SK-N-SH treated with all-trans-retinoic acid at 6 μM for 48 hours (cell line): ENCODE measurements at regions not wholly inside any gene's neighbourhood (a gene's known extent, or its start where the extent isn't known, plus 50 kb on each side); places are given as distances from the start of the nearest gene placed in this dataset.

Experiments
- ATAC-seq: fragments of 200-7000 bp; cut with Tn5 transposase; 3 replicates; pipeline ENCODE4 v1.9.1; 2020; ENCODE audit warnings: mild to moderate bottlenecking, moderate library complexity
- ARNTL ChIP-seq: fragments of 450-650 bp; formaldehyde crosslinking; IDR thresholded peaks from 2 replicates; pipeline ENCODE4 v1.5.0; 2020; ENCODE audit warnings: low read depth, mild to moderate bottlenecking, moderate library complexity, borderline replicate concordance
- BACH2 ChIP-seq: fragments of 250-450 bp; sonication (Bioruptor Pico); IDR thresholded peaks from 2 replicates; pipeline ENCODE4 v1.9.0; 2021; ENCODE audit warnings: mild to moderate bottlenecking, borderline replicate concordance
- CREB5 ChIP-seq: fragments of 250-450 bp; sonication (Bioruptor Pico); IDR thresholded peaks from 2 replicates; pipeline ENCODE4 v1.5.1; 2020; ENCODE audit warnings: low read depth, mild to moderate bottlenecking, moderate library complexity
- CSDC2 ChIP-seq: fragments of 250-450 bp; sonication (Bioruptor Pico); IDR thresholded peaks from 2 replicates; pipeline ENCODE4 v1.5.0; 2020; ENCODE audit warnings: mild to moderate bottlenecking, moderate library complexity
- GLIS3 ChIP-seq: fragments of 250-450 bp; sonication (Bioruptor Pico); IDR thresholded peaks from 2 replicates; pipeline ENCODE4 v1.5.0; 2020; ENCODE audit warnings: mild to moderate bottlenecking, moderate library complexity
- ISL1 ChIP-seq: fragments of 250-450 bp; sonication (Bioruptor Pico); IDR thresholded peaks from 2 replicates; pipeline ENCODE4 v2.1.2; 2022; ENCODE audit warnings: mild to moderate bottlenecking, moderate library complexity
- OSR1 ChIP-seq: fragments of 250-450 bp; sonication (Bioruptor Pico); IDR thresholded peaks from 2 replicates; pipeline ENCODE4 v1.8.0; 2022; ENCODE audit warnings: moderate library complexity, mild to moderate bottlenecking, inconsistent platforms
- PATZ1 ChIP-seq: fragments of 250-450 bp; sonication (Bioruptor Pico); IDR thresholded peaks from 2 replicates; pipeline ENCODE4 v1.8.0; 2020; ENCODE audit warnings: mild to moderate bottlenecking, moderate library complexity, borderline replicate concordance
- POU6F1 ChIP-seq: fragments of 250-450 bp; sonication (Bioruptor Pico); IDR thresholded peaks from 2 replicates; pipeline ENCODE4 v1.8.0; 2021; ENCODE audit warnings: low read depth, mild to moderate bottlenecking, moderate library complexity, borderline replicate concordance
- RARB ChIP-seq: fragments of 250-450 bp; sonication (Bioruptor Pico); IDR thresholded peaks from 2 replicates; pipeline ENCODE4 v1.8.0; 2021; ENCODE audit warnings: mild to moderate bottlenecking, moderate library complexity
- SNAI2 ChIP-seq: fragments of 250-450 bp; sonication (Bioruptor Pico); IDR thresholded peaks from 2 replicates; pipeline ENCODE4 v1.5.0; 2020; ENCODE audit warnings: mild to moderate bottlenecking, moderate library complexity
- TCF4 ChIP-seq: fragments of 250-450 bp; sonication (Bioruptor Pico); IDR thresholded peaks from 2 replicates; pipeline ENCODE4 v1.8.0; 2021; ENCODE audit warnings: mild to moderate bottlenecking, moderate library complexity, borderline replicate concordance
- TOX ChIP-seq: fragments of 250-450 bp; sonication (Bioruptor Pico); IDR thresholded peaks from 2 replicates; pipeline ENCODE4 v1.8.0; 2021; ENCODE audit warnings: mild to moderate bottlenecking, moderate library complexity, borderline replicate concordance
- ZC3H10 ChIP-seq: fragments of 250-450 bp; sonication (Bioruptor Pico); IDR thresholded peaks from 2 replicates; pipeline ENCODE4 v1.5.1; 2021; ENCODE audit warnings: mild to moderate bottlenecking, moderate library complexity
- ZFP3 ChIP-seq: fragments of 250-450 bp; sonication (Bioruptor Pico); IDR thresholded peaks from 2 replicates; pipeline ENCODE4 v1.5.0; 2020; ENCODE audit warnings: mild to moderate bottlenecking, moderate library complexity
- ZFP30 ChIP-seq: fragments of 450-650 bp; formaldehyde crosslinking; IDR thresholded peaks from 2 replicates; pipeline ENCODE4 v1.5.0; 2022; ENCODE audit warnings: mild to moderate bottlenecking, moderate library complexity
- ZNF565 ChIP-seq: fragments of 450-650 bp; formaldehyde crosslinking; conservative IDR thresholded peaks from 2 replicates; pipeline ENCODE4 v1.5.0; 2020; ENCODE audit warnings: low read depth, mild to moderate bottlenecking, moderate library complexity
- ZNF70 ChIP-seq: fragments of 450-650 bp; formaldehyde crosslinking; IDR thresholded peaks from 2 replicates; pipeline ENCODE4 v1.5.0; 2020; ENCODE audit warnings: mild to moderate bottlenecking, moderate library complexity
- ZNF8 ChIP-seq: fragments of 450-650 bp; formaldehyde crosslinking; IDR thresholded peaks from 2 replicates; pipeline ENCODE4 v1.5.0; 2020; ENCODE audit warnings: mild to moderate bottlenecking, moderate library complexity
- TF ChIP-seq, protein P1 (sequence below): fragments of 250-450 bp; sonication (Bioruptor Pico); IDR thresholded peaks from 2 replicates; pipeline ENCODE4 v1.5.1; 2021; ENCODE audit warnings: mild to moderate bottlenecking, moderate library complexity
- TF ChIP-seq, protein P2 (sequence below): fragments of 250-450 bp; sonication (Bioruptor Pico); IDR thresholded peaks from 2 replicates; pipeline ENCODE4 v1.5.0; 2020; ENCODE audit warnings: mild to moderate bottlenecking, moderate library complexity

- TF ChIP-seq ZNF8 (CRISPR knock-in tag): no peak
- TF ChIP-seq, protein P1, sequence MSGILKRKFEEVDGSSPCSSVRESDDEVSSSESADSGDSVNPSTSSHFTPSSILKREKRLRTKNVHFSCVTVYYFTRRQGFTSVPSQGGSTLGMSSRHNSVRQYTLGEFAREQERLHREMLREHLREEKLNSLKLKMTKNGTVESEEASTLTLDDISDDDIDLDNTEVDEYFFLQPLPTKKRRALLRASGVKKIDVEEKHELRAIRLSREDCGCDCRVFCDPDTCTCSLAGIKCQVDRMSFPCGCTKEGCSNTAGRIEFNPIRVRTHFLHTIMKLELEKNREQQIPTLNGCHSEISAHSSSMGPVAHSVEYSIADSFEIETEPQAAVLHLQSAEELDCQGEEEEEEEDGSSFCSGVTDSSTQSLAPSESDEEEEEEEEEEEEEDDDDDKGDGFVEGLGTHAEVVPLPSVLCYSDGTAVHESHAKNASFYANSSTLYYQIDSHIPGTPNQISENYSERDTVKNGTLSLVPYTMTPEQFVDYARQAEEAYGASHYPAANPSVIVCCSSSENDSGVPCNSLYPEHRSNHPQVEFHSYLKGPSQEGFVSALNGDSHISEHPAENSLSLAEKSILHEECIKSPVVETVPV (CRISPR knock-in tag): no peak
- TF ChIP-seq PATZ1: no peak
- TF ChIP-seq CSDC2: no peak
- TF ChIP-seq ZNF70 (CRISPR knock-in tag): no peak
- TF ChIP-seq POU6F1: no peak
- no peak for TF ChIP-seq SNAI2 (CRISPR knock-in tag)
- TF ChIP-seq, protein P2, sequence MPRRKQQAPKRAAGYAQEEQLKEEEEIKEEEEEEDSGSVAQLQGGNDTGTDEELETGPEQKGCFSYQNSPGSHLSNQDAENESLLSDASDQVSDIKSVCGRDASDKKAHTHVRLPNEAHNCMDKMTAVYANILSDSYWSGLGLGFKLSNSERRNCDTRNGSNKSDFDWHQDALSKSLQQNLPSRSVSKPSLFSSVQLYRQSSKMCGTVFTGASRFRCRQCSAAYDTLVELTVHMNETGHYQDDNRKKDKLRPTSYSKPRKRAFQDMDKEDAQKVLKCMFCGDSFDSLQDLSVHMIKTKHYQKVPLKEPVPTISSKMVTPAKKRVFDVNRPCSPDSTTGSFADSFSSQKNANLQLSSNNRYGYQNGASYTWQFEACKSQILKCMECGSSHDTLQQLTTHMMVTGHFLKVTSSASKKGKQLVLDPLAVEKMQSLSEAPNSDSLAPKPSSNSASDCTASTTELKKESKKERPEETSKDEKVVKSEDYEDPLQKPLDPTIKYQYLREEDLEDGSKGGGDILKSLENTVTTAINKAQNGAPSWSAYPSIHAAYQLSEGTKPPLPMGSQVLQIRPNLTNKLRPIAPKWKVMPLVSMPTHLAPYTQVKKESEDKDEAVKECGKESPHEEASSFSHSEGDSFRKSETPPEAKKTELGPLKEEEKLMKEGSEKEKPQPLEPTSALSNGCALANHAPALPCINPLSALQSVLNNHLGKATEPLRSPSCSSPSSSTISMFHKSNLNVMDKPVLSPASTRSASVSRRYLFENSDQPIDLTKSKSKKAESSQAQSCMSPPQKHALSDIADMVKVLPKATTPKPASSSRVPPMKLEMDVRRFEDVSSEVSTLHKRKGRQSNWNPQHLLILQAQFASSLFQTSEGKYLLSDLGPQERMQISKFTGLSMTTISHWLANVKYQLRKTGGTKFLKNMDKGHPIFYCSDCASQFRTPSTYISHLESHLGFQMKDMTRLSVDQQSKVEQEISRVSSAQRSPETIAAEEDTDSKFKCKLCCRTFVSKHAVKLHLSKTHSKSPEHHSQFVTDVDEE (CRISPR knock-in tag): no peak
- no peak for TF ChIP-seq BACH2
- TF ChIP-seq ZNF565: no peak
- TF ChIP-seq OSR1 (CRISPR knock-in tag): no peak
- TF ChIP-seq CREB5 (CRISPR knock-in tag): no peak
- no peak for TF ChIP-seq RARB (CRISPR knock-in tag)
- TF ChIP-seq TOX: no peak
- no peak for TF ChIP-seq ISL1 (CRISPR knock-in tag)
- no peak for TF ChIP-seq ZFP3 (CRISPR knock-in tag)
- ATAC-seq: no peak
These were observed 347.2 kb upstream of the ZC3H15 start for GRCh38 chr2:186138845-186139244.

- ATAC-seq: no peak
- no peak for TF ChIP-seq PATZ1
- no peak for TF ChIP-seq GLIS3 (CRISPR knock-in tag)
- TF ChIP-seq SNAI2 (CRISPR knock-in tag): no peak
- no peak for TF ChIP-seq TCF4 (CRISPR knock-in tag)
- TF ChIP-seq ZFP3 (CRISPR knock-in tag): no peak
- TF ChIP-seq, protein P1 (CRISPR knock-in tag): no peak
- no peak for TF ChIP-seq ARNTL (CRISPR knock-in tag)
- no peak for TF ChIP-seq ZNF70 (CRISPR knock-in tag)
- no peak for TF ChIP-seq ZC3H10 (CRISPR knock-in tag)
- no peak for TF ChIP-seq ISL1 (CRISPR knock-in tag)
- TF ChIP-seq BACH2: no peak
- no peak for TF ChIP-seq OSR1 (CRISPR knock-in tag)
- TF ChIP-seq CREB5 (CRISPR knock-in tag): no peak
- TF ChIP-seq ZNF565: no peak
- no peak for TF ChIP-seq RARB (CRISPR knock-in tag)
- no peak for TF ChIP-seq ZNF8 (CRISPR knock-in tag)
- no peak for TF ChIP-seq ZFP30 (CRISPR knock-in tag)
- no peak for TF ChIP-seq CSDC2
These were observed 327.0 kb upstream of the ZC3H15 start for GRCh38 chr2:186159101-186159500.
